Panc1 (cell line): ENCODE measurements at regions not wholly inside any gene's neighbourhood (a gene's known extent, or its start where the extent isn't known, plus 50 kb on each side); places are given as distances from the start of the nearest gene placed in this dataset.

Experiments
- ATAC-seq: fragments of 200-7000 bp; cut with Tn5 transposase; 2 replicates; pipeline ENCODE4 v1.9.1; 2020; ENCODE audit warnings: mild to moderate bottlenecking, moderate library complexity
- BruUV-seq: library from RNA; stranded (reverse); fragments of 400-500 nt; replicated peaks from 2 replicates; lab custom pipeline; 2021; lab: Mats Ljungman, UMichigan
- CTCF ChIA-PET: fragments of 300-600 bp; sonication (Branson Sonifier 250); formaldehyde crosslinking; loops from one replicate; lab custom pipeline; 2022; ENCODE audit warnings: antibody characterized with exemption; lab: Charles Lee
- POLR2A ChIA-PET: fragments of 300-600 bp; sonication (Branson Sonifier 250); formaldehyde crosslinking; loops from one replicate; lab custom pipeline; 2022; ENCODE audit warnings: antibody characterized with exemption; lab: Charles Lee
- DNase-seq: peaks from one replicate; pipeline ENCODE4 v3.0.0-alpha.2; 2010; ENCODE audit warnings: low read depth, low spot score
- H3K27ac ChIP-seq: 2 replicates; pipeline ENCODE4 v1.5.1; 2011; ENCODE audit warnings: mild to moderate bottlenecking, low read length, inconsistent platforms
- H3K27me3 ChIP-seq: fragments of 200-500 bp; sonication (Bioruptor generic); 2 replicates; pipeline ENCODE4 v1.6.0; 2014; ENCODE audit warnings: low read length, inconsistent platforms; ENCODE audit not compliant: control insufficient read depth, insufficient read depth
- H3K36me3 ChIP-seq: fragments of 200-500 bp; sonication (Bioruptor generic); 2 replicates; pipeline ENCODE4 v1.5.1; 2014; ENCODE audit warnings: inconsistent platforms, mild to moderate bottlenecking, low read length, moderate library complexity; ENCODE audit not compliant: control insufficient read depth, insufficient read depth
- H3K4me1 ChIP-seq: 2 replicates; pipeline ENCODE4 v1.5.1; 2011; ENCODE audit warnings: inconsistent platforms, mild to moderate bottlenecking, low read length, moderate library complexity; ENCODE audit not compliant: control insufficient read depth, insufficient read depth
- H3K4me3 ChIP-seq, 2 experiments: 2 replicates each; pipeline ENCODE4 v1.5.1; 2011 to 2012; ENCODE audit warnings: low read depth in 2 of 2, low read length in 2 of 2, mild to moderate bottlenecking in 2 of 2, inconsistent platforms in 1 of 2, moderate library complexity in 1 of 2
- H3K9me3 ChIP-seq: fragments of 200-500 bp; sonication (Bioruptor generic); 2 replicates; pipeline ENCODE4 v1.5.1; 2014; ENCODE audit warnings: low read depth, mild to moderate bottlenecking, inconsistent platforms, low read length, moderate library complexity; ENCODE audit not compliant: control insufficient read depth, insufficient read depth
- CTCF ChIP-seq: fragments of 450-650 bp; IDR thresholded peaks from 2 replicates; pipeline ENCODE4 v1.5.1; 2017; ENCODE audit warnings: mild to moderate bottlenecking
- POLR2AphosphoS5 ChIP-seq: IDR thresholded peaks from 2 replicates; pipeline ENCODE4 v1.6.1; 2012; ENCODE audit warnings: mild to moderate bottlenecking, low read depth, low read length, moderate library complexity
- REST ChIP-seq, 2 experiments: IDR thresholded peaks; 2 replicates each; pipeline ENCODE4 v1.6.1; 2011 to 2012; ENCODE audit warnings: low read depth in 2 of 2, control low read depth in 1 of 2, low read length in 1 of 2, mild to moderate bottlenecking in 1 of 2, moderate library complexity in 1 of 2; ENCODE audit not compliant: insufficient read depth in 1 of 2
- SIN3A ChIP-seq: IDR thresholded peaks from 2 replicates; pipeline ENCODE4 v1.6.1; 2012; ENCODE audit warnings: low read depth, mild to moderate bottlenecking, low read length, moderate library complexity, borderline replicate concordance; ENCODE audit not compliant: insufficient read depth
- TCF7L2 ChIP-seq: IDR thresholded peaks from 2 replicates; pipeline ENCODE4 v1.6.1; 2011; ENCODE audit warnings: mild to moderate bottlenecking, low read depth, low read length, inconsistent platforms
- in situ Hi-C: cut with HindIII; loops from 2 replicates; pipeline ENCODE4 v1.10.0; 2016; ENCODE audit warnings: low sequenced_read_pairs, low pct_unique_long_range_greater_than_20kb
- intact Hi-C: fragments of 100-400 bp; cut with micrococcal nuclease; formaldehyde crosslinking; loops from one replicate; pipeline ENCODE4 v1.10.0; 2022; ENCODE audit not compliant: unreplicated experiment

- Histone ChIP-seq H3K27ac (no peak overlapping the region), H3K4me1 (no peaks in the 10 kb centered on the region), H3K27me3 (no peaks in the 10 kb centered on the region), H3K4me3 (no peak overlapping the region), H3K36me3 (no peaks in the 10 kb centered on the region), H3K9me3 (no peaks in the 10 kb centered on the region)
- BruUV-seq = no TSS peak
- TF ChIP-seq REST (IDR thresholded peaks at IDR 0.05; ENCODE audit: insufficient read depth in 1 of 2, low read depth in 2 of 2, low read length in 1 of 2) = no peak
- no peak for TF ChIP-seq POLR2AphosphoS5
- no peak for TF ChIP-seq TCF7L2
- no peak for TF ChIP-seq CTCF
- no peak for TF ChIP-seq SIN3A
- no peak for ATAC-seq
- in situ Hi-C loops (no loop called here), intact Hi-C loops (no loop called here)
- ChIA-PET CTCF (no interaction called here), POLR2A (no interaction called here)
- DNase-seq = no peak
These were observed 169.3 kb upstream of the IVNS1ABP start for GRCh38 chr1:185486346-185486745.

GRCh38 chr1:185483664-185484450 is 166.8 kb upstream of the IVNS1ABP start:
- no TSS peak for BruUV-seq
- TF ChIP-seq REST (IDR thresholded peaks at IDR 0.05; ENCODE audit: insufficient read depth in 1 of 2, low read depth in 2 of 2, low read length in 1 of 2) = no peak
- no peak for TF ChIP-seq CTCF
- no peak for TF ChIP-seq POLR2AphosphoS5
- no peak for TF ChIP-seq SIN3A
- TF ChIP-seq TCF7L2 = no peak
- Histone ChIP-seq H3K27me3 (no peaks in the 10 kb centered on the region), H3K36me3 (no peaks in the 10 kb centered on the region), H3K27ac (no peak overlapping the region), H3K4me1 (no peaks in the 10 kb centered on the region), H3K4me3 (no peak overlapping the region), H3K9me3 (no peaks in the 10 kb centered on the region)
- DNase-seq (no peak), ATAC-seq (no peak)
- intact Hi-C loops = no loop called here
- ChIA-PET CTCF (no interaction called here), POLR2A (no interaction called here)
- in situ Hi-C loops = no loop called here
